PC-9 (cell line): ENCODE measurements at regions not wholly inside any gene's neighbourhood (a gene's known extent, or its start where the extent isn't known, plus 50 kb on each side); places are given as distances from the start of the nearest gene placed in this dataset.

Experiments used
- BruUV-seq: library from RNA; stranded (reverse); fragments of 400-500 nt; replicated peaks from 2 replicates; lab custom pipeline; 2021; lab: Mats Ljungman, UMichigan
- CTCF ChIA-PET: fragments of 300-600 bp; sonication (Branson Sonifier 250); formaldehyde crosslinking; loops from one replicate; lab custom pipeline; 2022; ENCODE audit warnings: antibody characterized with exemption; lab: Charles Lee
- POLR2A ChIA-PET: fragments of 300-600 bp; sonication (Branson Sonifier 250); formaldehyde crosslinking; loops from one replicate; lab custom pipeline; 2022; ENCODE audit warnings: antibody characterized with exemption; ENCODE audit not compliant: unreplicated experiment; lab: Charles Lee
- DNase-seq, 2 experiments: peaks; one replicate each; pipeline versions ENCODE4 v3.0.0 to v3.0.0-alpha.2; 2015 to 2022; ENCODE audit warnings: mixed read lengths in 1 of 2
- H2AFZ ChIP-seq: fragments of 200-600 bp; sonication (generic); 2 replicates; pipeline ENCODE4 v1.8.1; 2017; ENCODE audit warnings: antibody characterized with exemption
- H3F3A ChIP-seq: fragments of 200-600 bp; sonication (generic); 2 replicates; pipeline ENCODE4 v1.8.1; 2017; ENCODE audit warnings: antibody characterized with exemption, mild to moderate bottlenecking, low read depth; ENCODE audit not compliant: insufficient read depth
- H3K27ac ChIP-seq: fragments of 200-600 bp; sonication (generic); 2 replicates; pipeline ENCODE4 v1.6.1; 2016; ENCODE audit warnings: mixed run types
- H3K27me3 ChIP-seq: fragments of 200-600 bp; sonication (generic); 2 replicates; pipeline ENCODE4 v1.6.1; 2016; ENCODE audit warnings: low read depth, mixed run types; ENCODE audit not compliant: insufficient read depth
- H3K36me3 ChIP-seq: fragments of 200-600 bp; sonication (generic); 2 replicates; pipeline ENCODE4 v1.6.1; 2016; ENCODE audit warnings: low read depth, mixed run types
- H3K4me1 ChIP-seq: fragments of 200-600 bp; sonication (generic); replicated peaks from 2 replicates; pipeline ENCODE4 v1.6.1; 2016; ENCODE audit warnings: mixed run types; ENCODE audit not compliant: insufficient read depth
- H3K4me2 ChIP-seq: fragments of 200-600 bp; sonication (generic); 2 replicates; pipeline ENCODE4 v1.6.1; 2017; ENCODE audit warnings: mixed run types
- H3K4me3 ChIP-seq: fragments of 200-600 bp; sonication (generic); 2 replicates; pipeline ENCODE4 v1.6.1; 2016; ENCODE audit warnings: mixed run types
- H3K79me2 ChIP-seq: fragments of 200-600 bp; sonication (generic); 2 replicates; pipeline ENCODE4 v1.6.1; 2017; ENCODE audit warnings: low read depth, mixed run types
- H3K9me2 ChIP-seq: fragments of 200-600 bp; sonication (generic); 2 replicates; pipeline ENCODE4 v1.8.1; 2017; ENCODE audit warnings: mild to moderate bottlenecking; ENCODE audit not compliant: insufficient read depth
- H3K9me3 ChIP-seq: fragments of 200-600 bp; sonication (generic); 2 replicates; pipeline ENCODE4 v1.8.1; 2016; ENCODE audit warnings: low read depth; ENCODE audit not compliant: insufficient read depth
- H4K20me1 ChIP-seq: fragments of 200-600 bp; sonication (generic); 2 replicates; pipeline ENCODE4 v1.8.1; 2017; ENCODE audit not compliant: insufficient read depth
- CTCF ChIP-seq: fragments of 200-600 bp; sonication (generic); conservative IDR thresholded peaks from 2 replicates; pipeline ENCODE4 v1.6.1; 2017; ENCODE audit warnings: mixed run types, antibody characterized with exemption, mild to moderate bottlenecking, moderate library complexity
- EZH2 ChIP-seq: fragments of 200-600 bp; sonication (generic); IDR thresholded peaks from 2 replicates; pipeline ENCODE4 v1.8.0; 2017; ENCODE audit warnings: antibody characterized with exemption, low read depth
- intact Hi-C: fragments of 100-400 bp; cut with micrococcal nuclease; formaldehyde crosslinking; loops from one replicate; pipeline ENCODE4 v1.10.0; 2022; ENCODE audit not compliant: unreplicated experiment

- Histone ChIP-seq H3K79me2 (no peaks in the 10 kb centered on the region), H3K36me3 (no peaks in the 10 kb centered on the region), H4K20me1 (no peaks in the 10 kb centered on the region), H3F3A (no peaks in the 10 kb centered on the region), H3K27ac (no peak overlapping the region), H3K27me3 (peaks cover 15% of the 10 kb centered on the region), H2AFZ (no peak overlapping the region), H3K9me3 (no peaks in the 10 kb centered on the region), H3K4me3 (no peak overlapping the region), H3K4me1 (no peaks in the 10 kb centered on the region), H3K9me2 (no peaks in the 10 kb centered on the region), H3K4me2 (no peak overlapping the region)
- TF ChIP-seq EZH2 = no peak
- TF ChIP-seq CTCF = no peak
- no peak for DNase-seq
- no TSS peak for BruUV-seq
- CTCF ChIA-PET = no interaction called here
- intact Hi-C loops = no loop called here
- POLR2A ChIA-PET = no interaction called here
Observed at GRCh38 chr14:98952593-98953350, 319.2 kb downstream of the BCL11B start.

GRCh38 chr14:98953551-98954348 is 318.2 kb downstream of the BCL11B start:
- Histone ChIP-seq H3F3A (no peaks in the 10 kb centered on the region), H3K36me3 (no peaks in the 10 kb centered on the region), H3K4me1 (no peaks in the 10 kb centered on the region), H4K20me1 (no peaks in the 10 kb centered on the region), H3K4me2 (no peak overlapping the region), H3K79me2 (no peaks in the 10 kb centered on the region), H3K9me3 (no peaks in the 10 kb centered on the region), H3K4me3 (no peak overlapping the region), H2AFZ (no peak overlapping the region), H3K27ac (no peak overlapping the region), H3K27me3 (peaks cover 21% of the 10 kb centered on the region), H3K9me2 (no peaks in the 10 kb centered on the region)
- TF ChIP-seq EZH2 (no peak), CTCF (no peak)
- no peak for DNase-seq
- intact Hi-C loops = no loop called here
- ChIA-PET CTCF (no interaction called here), POLR2A (no interaction called here)
- BruUV-seq = no TSS peak

GRCh38 chr14:98954349-98955000 is 317.5 kb downstream of the BCL11B start:
- no TSS peak for BruUV-seq
- DNase-seq = no peak
- H3K27ac ChIP-seq = no peak overlapping the region

More at GRCh38 chr14:98954349-98955000, 317.5 kb downstream of the BCL11B start:
- POLR2A ChIA-PET = no interaction called here
- no peaks in the 10 kb centered on the region for H3F3A ChIP-seq
- TF ChIP-seq EZH2 (no peak), CTCF (no peak)
- H3K79me2 ChIP-seq = no peaks in the 10 kb centered on the region
- no peak overlapping the region for H3K4me2 ChIP-seq
- H3K36me3 ChIP-seq = no peaks in the 10 kb centered on the region
- H2AFZ ChIP-seq = no peak overlapping the region
- intact Hi-C loops = no loop called here
- CTCF ChIA-PET = no interaction called here
- H3K9me3 ChIP-seq = no peaks in the 10 kb centered on the region
- H3K9me2 ChIP-seq = no peaks in the 10 kb centered on the region
- no peaks in the 10 kb centered on the region for H3K4me1 ChIP-seq
- no peaks in the 10 kb centered on the region for H4K20me1 ChIP-seq
- H3K27me3 ChIP-seq = peaks cover 22% of the 10 kb centered on the region
- no peak overlapping the region for H3K4me3 ChIP-seq
